GM12878 (cell line): ENCODE measurements at regions not wholly inside any gene's neighbourhood (a gene's known extent, or its start where the extent isn't known, plus 50 kb on each side); places are given as distances from the start of the nearest gene placed in this dataset.

Experiments
- ATAC-seq: fragments of 200-7000 bp; cut with Tn5 transposase; 3 replicates; pipeline ENCODE4 v1.9.1; 2020; ENCODE audit warnings: mild to moderate bottlenecking, moderate library complexity
- BruUV-seq: library from RNA; stranded (reverse); fragments of 400-500 nt; replicated peaks from 2 replicates; lab custom pipeline; 2021; lab: Mats Ljungman, UMichigan
- CTCF ChIA-PET: fragments of 300-600 bp; sonication (Branson Sonifier 250); formaldehyde crosslinking; extraction: SDS; loops from one replicate; lab custom pipeline; 2021; ENCODE audit warnings: inconsistent platforms; lab: Yijun Ruan, JAX
- POLR2A ChIA-PET: fragments of 350-600 bp; formaldehyde crosslinking; extraction: SDS; loops from one replicate; lab custom pipeline; 2021; ENCODE audit warnings: inconsistent platforms; lab: Charles Lee
- RAD21 ChIA-PET: fragments of 300-600 bp; sonication (Branson Sonifier 250); formaldehyde crosslinking; loops from one replicate; lab custom pipeline; 2023; ENCODE audit warnings: antibody characterized with exemption; ENCODE audit not compliant: unreplicated experiment; lab: Charles Lee
- SMC1A ChIA-PET: fragments of 300-600 bp; sonication (Branson Sonifier 250); formaldehyde crosslinking; loops from one replicate; lab custom pipeline; 2023; ENCODE audit not compliant: unreplicated experiment, uncharacterized antibody; lab: Charles Lee
- DNase-seq: peaks from one replicate; pipeline ENCODE4 v3.0.0-alpha.2; 2011; ENCODE audit warnings: low read depth, low spot score
- FAIRE-seq: peaks from 3 replicates; lab custom pipeline; 2011; peaks lifted over from hg19 to GRCh38; lab: Jason Lieb, UNC
- H2AFZ ChIP-seq: 2 replicates; pipeline ENCODE4 v1.6.0; 2011; ENCODE audit warnings: low read depth, low read length, control low read depth; ENCODE audit not compliant: control insufficient read depth
- H3K27ac ChIP-seq: 2 replicates; pipeline ENCODE4 v1.5.1; 2011; ENCODE audit warnings: control low read depth; ENCODE audit not compliant: control insufficient read depth, insufficient read depth
- H3K27me3 ChIP-seq, 2 experiments: replicated peaks in 1 of 2; 2 replicates each; pipeline versions ENCODE4 v1.6.0 to v1.6.1; 2011; ENCODE audit warnings: low read length in 1 of 2; ENCODE audit not compliant: control insufficient read depth in 2 of 2, insufficient read depth in 2 of 2
- H3K36me3 ChIP-seq, 2 experiments: 2 replicates each; pipeline ENCODE4 v1.5.1; 2011; ENCODE audit warnings: low read length in 1 of 2; ENCODE audit not compliant: control insufficient read depth in 2 of 2, insufficient read depth in 2 of 2
- H3K4me1 ChIP-seq: 2 replicates; pipeline ENCODE4 v1.6.1; 2011; ENCODE audit warnings: mild to moderate bottlenecking, low read length, moderate library complexity, mixed read lengths; ENCODE audit not compliant: control insufficient read depth, insufficient read depth
- H3K4me2 ChIP-seq: 2 replicates; pipeline ENCODE4 v1.6.0; 2011; ENCODE audit warnings: control low read depth; ENCODE audit not compliant: control insufficient read depth, insufficient read depth
- H3K4me3 ChIP-seq: fragments of 200-600 bp; sonication (generic); 2 replicates; pipeline ENCODE4 v1.5.1; 2016
- H3K79me2 ChIP-seq: 2 replicates; pipeline ENCODE4 v1.6.0; 2011; ENCODE audit warnings: low read length; ENCODE audit not compliant: control insufficient read depth, insufficient read depth
- H3K9ac ChIP-seq: 2 replicates; pipeline ENCODE4 v1.8.0; 2011; ENCODE audit warnings: low read length, control low read depth, mixed read lengths; ENCODE audit not compliant: control insufficient read depth, insufficient read depth
- H3K9me3 ChIP-seq: replicated peaks from 3 replicates; pipeline ENCODE4 v1.5.1; 2011; ENCODE audit warnings: mild to moderate bottlenecking, low read length; ENCODE audit not compliant: control insufficient read depth, insufficient read depth
- H4K20me1 ChIP-seq: 2 replicates; pipeline ENCODE4 v1.6.0; 2011; ENCODE audit not compliant: control insufficient read depth, insufficient read depth
- ATF2 ChIP-seq: IDR thresholded peaks from 2 replicates; pipeline ENCODE4 v1.6.1; 2012; ENCODE audit warnings: low read length, inconsistent platforms
- CEBPB ChIP-seq, 2 experiments: fragments of 150-350 bp in 1 of 2; IDR thresholded peaks; 2 replicates each; pipeline ENCODE4 v1.6.1; 2012 to 2014; ENCODE audit warnings: low read depth in 2 of 2, low read length in 2 of 2, borderline replicate concordance in 1 of 2, inconsistent platforms in 1 of 2
- CTCF ChIP-seq, 3 experiments: IDR thresholded peaks in 2 of 3; conservative IDR thresholded peaks in 1 of 3; 2 replicates each; pipeline ENCODE4 v1.5.1; 2011; ENCODE audit warnings: low read depth in 3 of 3, low read length in 3 of 3, mild to moderate bottlenecking in 3 of 3, control low read depth in 2 of 3, moderate library complexity in 2 of 3, inconsistent platforms in 1 of 3, mixed read lengths in 1 of 3; ENCODE audit not compliant: control insufficient read depth in 2 of 3, insufficient read depth in 1 of 3; ENCODE audit errors: extremely low read depth in 1 of 3
- KLF5 ChIP-seq: fragments of 450-650 bp; IDR thresholded peaks from 2 replicates; pipeline ENCODE4 v1.6.1; 2014; ENCODE audit warnings: mild to moderate bottlenecking; ENCODE audit not compliant: partially characterized antibody
- MEF2B ChIP-seq: fragments of 450-650 bp; IDR thresholded peaks from 2 replicates; pipeline ENCODE4 v1.6.1; 2018; ENCODE audit warnings: mild to moderate bottlenecking, moderate library complexity; ENCODE audit not compliant: partially characterized antibody, poor library complexity, severe bottlenecking
- NR2C1 ChIP-seq: fragments of 450-650 bp; IDR thresholded peaks from 2 replicates; pipeline ENCODE4 v1.6.1; 2017; ENCODE audit warnings: antibody characterized with exemption, mild to moderate bottlenecking, moderate library complexity
- PKNOX1 ChIP-seq: fragments of 450-650 bp; IDR thresholded peaks from 2 replicates; pipeline ENCODE4 v1.6.1; 2016; ENCODE audit warnings: mild to moderate bottlenecking
- RAD21 ChIP-seq: IDR thresholded peaks from 2 replicates; pipeline ENCODE4 v1.6.1; 2011; ENCODE audit warnings: mild to moderate bottlenecking, low read depth, low read length, moderate library complexity; ENCODE audit not compliant: insufficient read depth
- RUNX3 ChIP-seq: IDR thresholded peaks from 2 replicates; pipeline ENCODE4 v1.6.1; 2012; ENCODE audit warnings: low read length, inconsistent platforms
- SMC3 ChIP-seq: IDR thresholded peaks from 2 replicates; pipeline ENCODE4 v1.6.1; 2011; ENCODE audit warnings: low read length, improper control_type of control experiment, borderline replicate concordance
- STAT1 ChIP-seq: fragments of 450-650 bp; conservative IDR thresholded peaks from 2 replicates; pipeline ENCODE4 v1.6.1; 2014; ENCODE audit warnings: antibody characterized with exemption, mild to moderate bottlenecking
- SUPT20H ChIP-seq: IDR thresholded peaks from 2 replicates; pipeline ENCODE4 v1.6.1; 2011; ENCODE audit warnings: low read depth, mild to moderate bottlenecking, low read length, moderate library complexity, borderline replicate concordance; ENCODE audit not compliant: control insufficient read depth
- TAF1 ChIP-seq: IDR thresholded peaks from 2 replicates; pipeline ENCODE4 v1.6.1; 2011; ENCODE audit warnings: mild to moderate bottlenecking, low read depth, low read length, borderline replicate concordance
- ZBTB33 ChIP-seq: fragments of 450-650 bp; IDR thresholded peaks from 2 replicates; pipeline ENCODE4 v1.6.1; 2017; ENCODE audit warnings: mild to moderate bottlenecking
- ZNF622 ChIP-seq: fragments of 450-650 bp; IDR thresholded peaks from 2 replicates; pipeline ENCODE4 v1.6.1; 2017; ENCODE audit warnings: mild to moderate bottlenecking, inconsistent platforms
- WGBS: methylation state at CpG from one replicate; pipeline ENCODE4 v1.1.6; 2016; ENCODE audit warnings: low lambda C conversion rate; ENCODE audit not compliant: insufficient replicate concordance, insufficient coverage; ENCODE audit errors: missing lambda C conversion rate; 5-methylcytosine and 5-hydroxymethylcytosine counted together
- in situ Hi-C: fragments of 300-500 bp; cut with MboI; formaldehyde crosslinking; loops from 9 replicates; pipeline ENCODE4 v1.14.3; 2018; ENCODE audit warnings: mixed read lengths
- intact Hi-C: fragments of 100-400 bp; cut with micrococcal nuclease; formaldehyde crosslinking; loops from one replicate; pipeline ENCODE4 v1.14.2; 2022; ENCODE audit not compliant: unreplicated experiment

- ChIA-PET RAD21 (no interaction called here), CTCF (interaction anchor here (0.5 to 2.1 kb wide), 7 partner anchors 11 to 1119 kb away, joined by 3 to 6 read pairs (median 4); no protein-coding TSS in a partner anchor), SMC1A (no interaction called here), POLR2A (no interaction called here)
- H3K27me3 ChIP-seq = no peaks in the 10 kb centered on the region
- H3K4me3 ChIP-seq = no peak overlapping the region
- no peak overlapping the region for H2AFZ ChIP-seq
- no peak overlapping the region for H3K27ac ChIP-seq
- H4K20me1 ChIP-seq = no peaks in the 10 kb centered on the region
- H3K79me2 ChIP-seq = no peaks in the 10 kb centered on the region
- DNase-seq (no peak), ATAC-seq (peak; percentile 99), FAIRE-seq (no peak)
- H3K9ac ChIP-seq = no peak overlapping the region
- H3K36me3 ChIP-seq = no peaks in the 10 kb centered on the region
- H3K9me3 ChIP-seq = no peaks in the 10 kb centered on the region
- H3K4me1 ChIP-seq = no peaks in the 10 kb centered on the region
- BruUV-seq = no TSS peak
- H3K4me2 ChIP-seq = no peak overlapping the region
- 7% methylated on average over 16 of the region's 16 CpGs for WGBS
- intact Hi-C loops = loop anchor here (1.0 kb wide), 1 partner anchor 950 kb away; no protein-coding TSS in a partner anchor
- in situ Hi-C loops = loop anchor here (5.0 kb wide), 1 partner anchor 952 kb away; no protein-coding TSS in a partner anchor
- TF ChIP-seq ZNF622 = no peak
- TF ChIP-seq CTCF (IDR thresholded peaks at IDR 0.05 in 2 of 3, conservative IDR thresholded peaks at IDR 0.05 in 1 of 3; ENCODE audit: control insufficient read depth in 2 of 3, extremely low read depth in 1 of 3, insufficient read depth in 1 of 3, low read depth in 3 of 3, low read length in 3 of 3) = peak; percentile 87 to 97 (median 95); a peak in 5 of 6 replicates
- no peak for TF ChIP-seq KLF5
- TF ChIP-seq SUPT20H = no peak
- TF ChIP-seq STAT1 = no peak
- no peak for TF ChIP-seq ATF2
- TF ChIP-seq RUNX3 = no peak
- no peak for TF ChIP-seq NR2C1
- TF ChIP-seq TAF1 = no peak
- no peak for TF ChIP-seq CEBPB (IDR thresholded peaks at IDR 0.05; ENCODE audit: borderline replicate concordance in 1 of 2, low read depth in 2 of 2, low read length in 2 of 2)
- peak; percentile 60 for TF ChIP-seq RAD21
- no peak for TF ChIP-seq ZBTB33
- peak; percentile 51; the same call in 1 of the 2 replicates for TF ChIP-seq SMC3
- peak; percentile 54 for TF ChIP-seq MEF2B
- peak; percentile 56; the same call in 1 of the 2 replicates for TF ChIP-seq PKNOX1
Measured at GRCh38 chr13:107205318-107206104, 637.6 kb upstream of the ARGLU1 start.
